IMR-90 (cell line): ENCODE measurements at regions not wholly inside any gene's neighbourhood (a gene's known extent, or its start where the extent isn't known, plus 50 kb on each side); places are given as distances from the start of the nearest gene placed in this dataset.

Experiments used
- ATAC-seq: fragments of 200-7000 bp; cut with Tn5 transposase; 2 replicates; pipeline ENCODE4 v1.9.1; 2020; ENCODE audit warnings: low read depth, mild to moderate bottlenecking, moderate library complexity
- BruUV-seq: library from RNA; stranded (reverse); fragments of 400-500 nt; replicated peaks from 2 replicates; lab custom pipeline; 2021; lab: Mats Ljungman, UMichigan
- CTCF ChIA-PET: fragments of 300-600 bp; formaldehyde crosslinking; extraction: SDS; loops from one replicate; lab custom pipeline; 2021; ENCODE audit warnings: antibody characterized with exemption; lab: Yijun Ruan, JAX
- POLR2A ChIA-PET: fragments of 300-600 bp; sonication (Branson Sonifier 250); formaldehyde crosslinking; loops from one replicate; lab custom pipeline; 2022; ENCODE audit warnings: antibody characterized with exemption; ENCODE audit not compliant: unreplicated experiment; lab: Charles Lee
- DNase-seq: peaks from one replicate; pipeline ENCODE4 v3.0.0; 2013
- H2AFZ ChIP-seq: replicated peaks from 2 replicates; pipeline ENCODE3; 2013; ENCODE audit warnings: low read length, mild to moderate bottlenecking; ENCODE audit not compliant: poor library complexity
- H2AK5ac ChIP-seq: 2 replicates; pipeline ENCODE4 v1.6.1; 2013; ENCODE audit warnings: low read depth, low read length, inconsistent platforms
- H2AK9ac ChIP-seq: replicated peaks from 2 replicates; pipeline ENCODE3; 2013; ENCODE audit warnings: mild to moderate bottlenecking, low read depth, low read length, moderate library complexity; ENCODE audit not compliant: poor library complexity
- H2BK120ac ChIP-seq: 2 replicates; pipeline ENCODE4 v1.6.1; 2013; ENCODE audit warnings: low read depth, low read length, inconsistent platforms
- H2BK15ac ChIP-seq: 3 replicates; pipeline ENCODE4 v1.6.1; 2013; ENCODE audit warnings: low read depth, low read length, inconsistent platforms
- H2BK20ac ChIP-seq: 2 replicates; pipeline ENCODE4 v1.6.1; 2013; ENCODE audit warnings: low read depth, mild to moderate bottlenecking, inconsistent platforms, low read length, moderate library complexity
- H2BK5ac ChIP-seq: 2 replicates; pipeline ENCODE4 v1.6.1; 2013; ENCODE audit warnings: mild to moderate bottlenecking, low read depth, low read length, inconsistent platforms; ENCODE audit not compliant: poor library complexity, severe bottlenecking
- H3K14ac ChIP-seq: replicated peaks from 2 replicates; pipeline ENCODE4 v1.6.1; 2013; ENCODE audit warnings: low read depth, low read length, inconsistent platforms
- H3K18ac ChIP-seq: 2 replicates; pipeline ENCODE4 v1.6.1; 2013; ENCODE audit warnings: low read depth, low read length, control low read depth
- H3K23ac ChIP-seq: 2 replicates; pipeline ENCODE4 v1.6.1; 2013; ENCODE audit warnings: low read depth, low read length, inconsistent platforms
- H3K27ac ChIP-seq: 2 replicates; pipeline ENCODE4 v1.5.1; 2013; ENCODE audit warnings: mild to moderate bottlenecking, control low read depth, low read length; ENCODE audit not compliant: insufficient read depth
- H3K27me3 ChIP-seq: 2 replicates; pipeline ENCODE4 v1.6.1; 2013; ENCODE audit warnings: low read length; ENCODE audit not compliant: control insufficient read depth, insufficient read depth
- H3K36me3 ChIP-seq: 2 replicates; pipeline ENCODE4 v1.6.1; 2013; ENCODE audit warnings: low read length, mixed read lengths; ENCODE audit not compliant: control insufficient read depth, insufficient read depth
- H3K4ac ChIP-seq: 2 replicates; pipeline ENCODE4 v1.6.1; 2013; ENCODE audit warnings: low read depth, low read length, inconsistent platforms
- H3K4me1 ChIP-seq: 2 replicates; pipeline ENCODE4 v1.6.1; 2013; ENCODE audit warnings: low read length, mixed read lengths; ENCODE audit not compliant: control insufficient read depth, insufficient read depth
- H3K4me2 ChIP-seq: 2 replicates; pipeline ENCODE4 v1.6.1; 2013; ENCODE audit warnings: low read depth, mild to moderate bottlenecking, control low read depth, low read length, moderate library complexity
- H3K4me3 ChIP-seq: 2 replicates; pipeline ENCODE4 v1.5.1; 2013; ENCODE audit warnings: low read depth, mild to moderate bottlenecking, control low read depth, low read length, moderate library complexity; ENCODE audit not compliant: insufficient read depth
- H3K56ac ChIP-seq: 2 replicates; pipeline ENCODE4 v1.6.1; 2013; ENCODE audit warnings: low read length, inconsistent platforms; ENCODE audit not compliant: insufficient read depth; ENCODE audit errors: extremely low read depth
- H3K79me1 ChIP-seq, 2 experiments: 2 replicates each; pipeline ENCODE4 v1.6.1; 2013; ENCODE audit warnings: low read length in 2 of 2, inconsistent platforms in 1 of 2, low read depth in 1 of 2
- H3K9ac ChIP-seq: 2 replicates; pipeline ENCODE4 v1.6.1; 2013; ENCODE audit warnings: low read depth, low read length, control low read depth
- H3K9me1 ChIP-seq: 2 replicates; pipeline ENCODE4 v1.6.1; 2013; ENCODE audit warnings: low read length, inconsistent platforms; ENCODE audit not compliant: insufficient read depth
- H3K9me3 ChIP-seq: 2 replicates; pipeline ENCODE4 v1.6.1; 2013; ENCODE audit warnings: low read length; ENCODE audit not compliant: control insufficient read depth, insufficient read depth
- H4K20me1 ChIP-seq: 2 replicates; pipeline ENCODE4 v1.6.1; 2013; ENCODE audit warnings: low read length, inconsistent platforms; ENCODE audit not compliant: insufficient read depth
- H4K5ac ChIP-seq: 2 replicates; pipeline ENCODE4 v1.6.1; 2013; ENCODE audit warnings: mild to moderate bottlenecking, low read depth, low read length, control low read depth
- H4K8ac ChIP-seq, 2 experiments: 2 replicates each; pipeline ENCODE4 v1.6.1; 2013; ENCODE audit warnings: low read depth in 2 of 2, low read length in 2 of 2, control low read depth in 1 of 2, inconsistent platforms in 1 of 2
- H4K91ac ChIP-seq: 2 replicates; pipeline ENCODE4 v1.6.1; 2013; ENCODE audit warnings: low read depth, low read length, inconsistent platforms; ENCODE audit not compliant: insufficient read depth
- CEBPB ChIP-seq: IDR thresholded peaks from 2 replicates; pipeline ENCODE4 v1.6.1; 2012; ENCODE audit warnings: low read depth, low read length, improper control_type of control experiment
- CHD1 ChIP-seq: IDR thresholded peaks from 2 replicates; pipeline ENCODE4 v1.6.1; 2012; ENCODE audit warnings: low read depth, low read length, improper control_type of control experiment
- MAFK ChIP-seq: IDR thresholded peaks from 2 replicates; pipeline ENCODE4 v1.6.1; 2012; ENCODE audit warnings: low read depth, low read length, improper control_type of control experiment
- NFE2L2 ChIP-seq: fragments of 150-350 bp; IDR thresholded peaks from 2 replicates; pipeline ENCODE4 v1.6.1; 2016; ENCODE audit warnings: low read depth, mild to moderate bottlenecking, low read length
- POLR2A ChIP-seq: IDR thresholded peaks from 2 replicates; pipeline ENCODE4 v1.6.1; 2012; ENCODE audit warnings: mild to moderate bottlenecking, low read depth, low read length
- RAD21 ChIP-seq: IDR thresholded peaks from 2 replicates; pipeline ENCODE4 v1.6.1; 2012; ENCODE audit warnings: low read length, improper control_type of control experiment
- RCOR1 ChIP-seq: IDR thresholded peaks from 2 replicates; pipeline ENCODE4 v1.6.1; 2012; ENCODE audit warnings: mild to moderate bottlenecking, low read length, improper control_type of control experiment; ENCODE audit not compliant: insufficient replicate concordance
- RFX5 ChIP-seq: IDR thresholded peaks from 2 replicates; pipeline ENCODE4 v1.8.0; 2012; ENCODE audit warnings: low read depth, mild to moderate bottlenecking, low read length, moderate library complexity
- SMC3 ChIP-seq: fragments of 150-350 bp; IDR thresholded peaks from 2 replicates; pipeline ENCODE4 v1.6.1; 2016; ENCODE audit warnings: low read depth, mild to moderate bottlenecking, antibody characterized with exemption, low read length, moderate library complexity
- WGBS, 2 experiments: methylation state at CpG; one replicate each; pipeline versions ENCODE4 v1.1.5 to v1.1.7; 2013; ENCODE audit warnings: missing lambda C conversion rate in 2 of 2; ENCODE audit not compliant: insufficient read length in 1 of 2; ENCODE audit errors: extremely low coverage in 2 of 2; 5-methylcytosine and 5-hydroxymethylcytosine counted together
- dilution Hi-C: fragments of 300-500 bp; cut with HindIII; formaldehyde crosslinking; loops from one replicate; pipeline ENCODE4 v1.14.3; 2018; ENCODE audit warnings: low sequenced_read_pairs; ENCODE audit not compliant: unreplicated experiment
- in situ Hi-C: fragments of 300-500 bp; cut with MboI; formaldehyde crosslinking; loops from 3 replicates; pipeline ENCODE4 v1.14.3; 2019; ENCODE audit warnings: low sequenced_read_pairs, inconsistent platforms, mixed read lengths
- intact Hi-C: fragments of 100-400 bp; cut with micrococcal nuclease; formaldehyde crosslinking; loops from 2 replicates; pipeline ENCODE4 v1.10.0; 2022
- TF ChIP-seq, protein P1 (sequence below): fragments of 150-350 bp; IDR thresholded peaks from 2 replicates; pipeline ENCODE4 v1.6.1; 2016; ENCODE audit warnings: low read depth, mild to moderate bottlenecking, low read length, moderate library complexity, borderline replicate concordance
- TF ChIP-seq, protein P2 (sequence below): conservative IDR thresholded peaks from 2 replicates; pipeline ENCODE4 v1.5.1; 2012; ENCODE audit warnings: mild to moderate bottlenecking, low read depth, low read length, improper control_type of control experiment

DNA sequence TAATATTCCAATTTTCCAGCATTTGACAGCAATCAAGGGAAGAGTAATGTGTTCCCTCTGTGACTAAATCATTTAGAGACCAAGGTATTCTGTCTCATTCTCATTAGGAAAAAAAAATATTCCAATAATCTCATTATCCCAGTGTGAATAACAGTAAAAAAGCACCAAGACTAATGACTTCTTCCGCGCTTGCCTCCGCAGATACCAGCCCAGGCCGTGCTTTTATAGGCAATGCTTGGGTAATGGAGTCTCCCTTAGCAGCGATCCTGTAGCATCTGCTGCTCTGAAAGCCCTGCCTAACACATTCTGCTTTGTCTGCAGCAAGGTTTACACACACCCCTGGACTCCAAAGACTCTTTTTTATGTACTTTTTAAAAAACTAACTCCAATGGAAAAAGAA is 470.0 kb upstream of the CAMK1G start:
- POLR2A ChIA-PET, result no interaction called here
- in situ Hi-C loops, result no loop called here
- H3K27ac ChIP-seq, result no peak overlapping the region

More for the DNA sequence above, 470.0 kb upstream of the CAMK1G start:
- Histone ChIP-seq H3K14ac (no peak overlapping the region), H4K20me1 (no peaks in the 10 kb centered on the region), H4K91ac (no peak overlapping the region), H3K23ac (no peak overlapping the region), H3K4me2 (no peak overlapping the region), H2BK5ac (no peak overlapping the region), H2BK15ac (no peak overlapping the region), H2AFZ (no peak overlapping the region), H2AK5ac (no peak overlapping the region), H3K4me1 (no peaks in the 10 kb centered on the region), H3K4ac (no peak overlapping the region), H2AK9ac (no peak overlapping the region), H3K9me3 (no peaks in the 10 kb centered on the region; the same call in 1 of the 2 replicates), H4K5ac (no peak overlapping the region), H3K4me3 (no peak overlapping the region), H3K27me3 (no peaks in the 10 kb centered on the region), H4K8ac (no peak overlapping the region), H3K36me3 (no peaks in the 10 kb centered on the region), H2BK20ac (no peak overlapping the region), H3K79me1 (no peaks in the 10 kb centered on the region), H3K18ac (no peak overlapping the region), H3K9ac (no peak overlapping the region), H2BK120ac (no peak overlapping the region), H3K9me1 (no peaks in the 10 kb centered on the region), H3K56ac (no peak overlapping the region)
- ATAC-seq (no peak), DNase-seq (no peak)
- no peak for TF ChIP-seq CEBPB
- TF ChIP-seq, protein P1, sequence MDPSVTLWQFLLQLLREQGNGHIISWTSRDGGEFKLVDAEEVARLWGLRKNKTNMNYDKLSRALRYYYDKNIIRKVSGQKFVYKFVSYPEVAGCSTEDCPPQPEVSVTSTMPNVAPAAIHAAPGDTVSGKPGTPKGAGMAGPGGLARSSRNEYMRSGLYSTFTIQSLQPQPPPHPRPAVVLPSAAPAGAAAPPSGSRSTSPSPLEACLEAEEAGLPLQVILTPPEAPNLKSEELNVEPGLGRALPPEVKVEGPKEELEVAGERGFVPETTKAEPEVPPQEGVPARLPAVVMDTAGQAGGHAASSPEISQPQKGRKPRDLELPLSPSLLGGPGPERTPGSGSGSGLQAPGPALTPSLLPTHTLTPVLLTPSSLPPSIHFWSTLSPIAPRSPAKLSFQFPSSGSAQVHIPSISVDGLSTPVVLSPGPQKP, result no peak
- no peak for TF ChIP-seq CHD1
- no peak for TF ChIP-seq NFE2L2
- no peak for TF ChIP-seq RAD21
- TF ChIP-seq, protein P2, sequence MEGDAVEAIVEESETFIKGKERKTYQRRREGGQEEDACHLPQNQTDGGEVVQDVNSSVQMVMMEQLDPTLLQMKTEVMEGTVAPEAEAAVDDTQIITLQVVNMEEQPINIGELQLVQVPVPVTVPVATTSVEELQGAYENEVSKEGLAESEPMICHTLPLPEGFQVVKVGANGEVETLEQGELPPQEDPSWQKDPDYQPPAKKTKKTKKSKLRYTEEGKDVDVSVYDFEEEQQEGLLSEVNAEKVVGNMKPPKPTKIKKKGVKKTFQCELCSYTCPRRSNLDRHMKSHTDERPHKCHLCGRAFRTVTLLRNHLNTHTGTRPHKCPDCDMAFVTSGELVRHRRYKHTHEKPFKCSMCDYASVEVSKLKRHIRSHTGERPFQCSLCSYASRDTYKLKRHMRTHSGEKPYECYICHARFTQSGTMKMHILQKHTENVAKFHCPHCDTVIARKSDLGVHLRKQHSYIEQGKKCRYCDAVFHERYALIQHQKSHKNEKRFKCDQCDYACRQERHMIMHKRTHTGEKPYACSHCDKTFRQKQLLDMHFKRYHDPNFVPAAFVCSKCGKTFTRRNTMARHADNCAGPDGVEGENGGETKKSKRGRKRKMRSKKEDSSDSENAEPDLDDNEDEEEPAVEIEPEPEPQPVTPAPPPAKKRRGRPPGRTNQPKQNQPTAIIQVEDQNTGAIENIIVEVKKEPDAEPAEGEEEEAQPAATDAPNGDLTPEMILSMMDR, result no peak
- TF ChIP-seq RFX5, result no peak
- no peak for TF ChIP-seq MAFK
- no peak for TF ChIP-seq SMC3
- TF ChIP-seq POLR2A, result no peak
- TF ChIP-seq RCOR1, result no peak
- intact Hi-C loops, result no loop called here
- CTCF ChIA-PET, result no interaction called here
- no CpG with 5 or more reads among the region's 5 CpGs for WGBS, 2 experiments
- dilution Hi-C loops, result no loop called here
- BruUV-seq, result no TSS peak
